DMS79 (cell line): ENCODE measurements at regions not wholly inside any gene's neighbourhood (a gene's known extent, or its start where the extent isn't known, plus 50 kb on each side); places are given as distances from the start of the nearest gene placed in this dataset.
"Not testable (repeated sequence)": the region's sequence is repeated elsewhere in the genome, so short reads cannot be mapped to it uniquely, and the experiment has no call there.

Source experiments
- DNase-seq: peaks from one replicate; lab custom pipeline; 2025; lab: John Stamatoyannopoulos, UW

DNA sequence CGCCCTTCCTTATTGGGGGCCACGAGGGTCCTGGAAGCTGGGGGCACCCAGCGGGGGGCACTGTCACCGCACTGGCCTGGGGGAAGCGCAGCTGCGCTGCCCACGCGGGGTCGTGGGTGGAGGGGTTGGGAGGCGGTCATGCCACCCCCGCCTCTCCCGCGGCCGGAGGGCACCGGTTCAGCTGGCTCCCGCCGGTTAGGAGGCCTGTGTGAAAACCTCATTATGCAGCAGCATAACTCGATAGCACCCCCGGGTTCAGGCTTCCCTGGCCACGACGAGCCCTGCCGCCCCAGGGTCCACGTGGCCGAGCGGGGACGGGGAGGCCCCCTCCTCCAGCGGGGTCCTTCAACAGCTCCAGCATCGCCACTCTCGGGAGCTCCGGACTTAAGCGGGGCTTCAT lies 91.2 kb upstream of the ERCC6L2 start:
- DNase-seq = no peak

GRCh38 chr9:95783426-95783975 lies 92.0 kb upstream of the ERCC6L2 start:
- DNase-seq = no peak

- DNase-seq = no peak
Observed at GRCh38 chr9:95780751-95781150, 94.7 kb upstream of the ERCC6L2 start.

DNA sequence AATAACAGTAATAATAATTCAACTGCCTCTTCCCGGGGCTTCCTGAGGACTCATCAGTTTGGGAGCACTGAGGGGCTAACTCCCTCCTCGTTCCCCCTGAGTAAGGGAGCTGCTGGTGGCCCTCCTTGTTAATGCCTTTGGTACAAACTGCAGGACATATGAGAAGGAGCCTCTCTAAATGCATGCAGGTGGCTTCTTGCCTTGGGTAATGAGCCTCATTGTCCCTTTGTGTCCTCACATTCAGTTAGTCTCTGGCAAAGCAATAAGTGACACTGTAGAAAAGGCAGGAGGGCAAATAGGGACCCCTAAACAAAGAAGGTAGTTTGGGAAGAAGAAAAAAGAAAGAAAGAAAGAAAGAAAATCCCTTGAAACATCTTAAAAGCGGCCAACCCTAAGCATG lies 95.4 kb upstream of the ERCC6L2 start:
- no peak for DNase-seq

GRCh38 chr9:95779597-95779996 lies 95.9 kb upstream of the ERCC6L2 start:
- not testable (repeated sequence) for DNase-seq

DNA sequence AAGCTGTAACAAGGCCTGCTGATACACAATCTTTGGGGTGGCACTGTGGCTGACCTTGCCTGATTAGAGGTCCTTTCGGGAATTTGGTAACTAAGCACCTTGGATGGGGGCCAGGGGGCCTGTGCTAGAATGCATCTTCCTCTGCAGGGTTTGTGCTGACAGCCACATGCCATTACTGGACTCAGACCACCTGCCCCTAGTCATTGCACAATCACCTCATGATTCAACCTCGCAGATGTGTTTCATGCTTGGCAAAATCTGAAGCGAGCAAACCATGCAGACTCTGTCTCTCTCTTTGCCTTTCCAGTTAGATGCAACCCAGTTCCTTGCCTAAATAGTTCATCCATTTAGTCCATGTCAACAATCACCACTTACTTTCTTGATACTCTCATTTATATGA lies 96.5 kb upstream of the ERCC6L2 start:
- no peak for DNase-seq

GRCh38 chr9:95777136-95777535 lies 98.4 kb upstream of the ERCC6L2 start:
- DNase-seq = no peak

GRCh38 chr9:95776176-95776575 lies 99.3 kb upstream of the ERCC6L2 start:
- no peak for DNase-seq

DNA sequence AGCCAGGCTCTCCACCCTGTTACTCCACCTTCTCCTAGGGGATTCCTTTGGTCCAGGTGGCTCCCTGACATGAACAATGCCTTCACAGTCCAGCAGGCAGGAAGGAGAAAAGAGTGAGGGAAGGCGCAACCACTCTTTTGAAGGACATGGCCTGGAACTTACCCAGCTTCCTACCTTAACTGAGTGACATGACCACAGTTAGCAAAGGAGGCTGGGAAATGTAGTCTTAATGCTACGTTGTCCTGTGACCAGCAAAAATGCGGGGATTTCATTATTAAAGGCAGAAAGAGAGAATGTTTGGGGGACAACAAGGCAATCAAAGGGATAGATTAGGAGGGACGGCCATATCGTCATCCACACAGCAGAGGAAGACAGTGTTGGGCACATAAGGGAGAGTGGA lies 100.3 kb upstream of the ERCC6L2 start:
- DNase-seq = no peak

DNA sequence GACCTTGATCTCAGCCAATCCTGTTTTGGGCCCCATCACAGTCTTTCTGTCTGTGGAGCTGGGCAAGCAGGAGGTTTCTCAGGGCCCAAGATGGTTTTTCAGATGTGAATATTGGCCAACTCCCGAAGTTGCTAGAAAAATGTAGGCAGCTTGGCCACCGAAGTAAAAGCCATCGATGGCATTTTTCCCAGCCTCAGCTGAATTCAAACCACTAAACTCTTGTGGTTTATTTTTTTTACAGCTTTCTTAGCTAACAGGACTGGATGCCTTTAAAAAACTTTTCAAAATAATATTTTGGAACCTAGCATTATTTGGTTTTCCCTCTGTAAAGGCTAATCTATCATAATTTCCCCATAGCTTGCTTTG lies 102.5 kb upstream of the ERCC6L2 start:
- DNase-seq = no peak

- peak; percentile 49 for DNase-seq
Observed at GRCh38 chr9:95772320-95773052, 103.0 kb upstream of the ERCC6L2 start.

DNA sequence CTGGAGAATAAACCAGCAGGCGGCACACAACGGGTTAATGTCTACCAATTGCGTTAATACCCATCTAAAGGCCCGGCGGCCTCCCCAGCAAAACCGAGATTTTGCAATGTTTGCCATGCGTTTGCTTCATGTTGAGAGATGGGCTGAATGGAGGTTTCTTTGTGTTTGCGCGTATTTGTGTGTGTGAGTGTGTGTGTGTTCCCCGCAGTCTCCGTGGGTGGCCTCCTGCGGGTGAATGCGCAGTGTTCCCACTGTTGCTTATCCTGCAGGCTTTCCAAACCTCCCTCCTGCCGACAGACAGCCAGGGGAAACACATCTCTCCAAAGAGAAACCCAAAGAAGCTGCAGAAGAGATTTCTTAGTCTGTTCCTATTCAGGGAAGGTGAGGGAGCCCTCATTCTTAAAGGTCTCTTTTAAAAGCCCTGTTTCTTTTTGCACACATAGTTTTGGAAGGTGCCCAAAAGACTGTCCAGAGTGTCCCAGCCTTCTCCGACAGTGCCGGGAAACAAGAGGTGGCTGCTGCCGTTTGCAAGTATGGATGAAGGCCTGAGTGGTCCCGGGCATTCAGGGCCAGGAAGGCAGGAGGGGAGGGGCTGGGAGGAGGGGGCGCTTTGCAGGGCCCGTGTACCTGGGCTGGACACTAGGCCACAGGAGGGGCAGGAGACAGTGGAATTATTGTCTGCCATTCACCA lies 103.8 kb upstream of the ERCC6L2 start:
- no peak for DNase-seq

DNA sequence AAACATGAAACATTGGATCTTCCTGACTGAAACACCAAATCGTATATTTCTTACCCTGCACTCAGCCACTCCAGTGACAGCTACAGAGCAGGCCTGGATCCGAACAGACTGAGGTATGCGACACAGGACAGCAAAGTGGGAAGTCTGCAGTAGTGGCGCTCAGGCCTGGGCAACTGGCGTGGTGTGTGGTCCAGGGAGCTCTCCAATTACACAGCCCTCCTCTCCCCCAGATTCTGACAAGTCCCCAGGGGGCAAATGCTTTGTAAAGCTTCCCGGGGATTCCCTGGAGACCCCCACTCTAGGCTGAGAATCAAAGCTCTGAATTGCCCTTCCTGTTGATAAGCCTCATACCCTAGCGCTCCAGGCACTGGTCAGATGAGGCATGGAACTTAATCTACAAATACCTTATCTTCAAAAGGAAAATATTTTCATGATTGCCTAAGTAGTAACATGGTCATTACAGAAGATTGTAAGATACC lies 104.8 kb upstream of the ERCC6L2 start:
- DNase-seq = no peak

- DNase-seq = no peak
Observed at GRCh38 chr9:95769909-95770433, 105.5 kb upstream of the ERCC6L2 start.

- no peak for DNase-seq
Observed at GRCh38 chr9:95769473-95769872, 106.0 kb upstream of the ERCC6L2 start.

DNA sequence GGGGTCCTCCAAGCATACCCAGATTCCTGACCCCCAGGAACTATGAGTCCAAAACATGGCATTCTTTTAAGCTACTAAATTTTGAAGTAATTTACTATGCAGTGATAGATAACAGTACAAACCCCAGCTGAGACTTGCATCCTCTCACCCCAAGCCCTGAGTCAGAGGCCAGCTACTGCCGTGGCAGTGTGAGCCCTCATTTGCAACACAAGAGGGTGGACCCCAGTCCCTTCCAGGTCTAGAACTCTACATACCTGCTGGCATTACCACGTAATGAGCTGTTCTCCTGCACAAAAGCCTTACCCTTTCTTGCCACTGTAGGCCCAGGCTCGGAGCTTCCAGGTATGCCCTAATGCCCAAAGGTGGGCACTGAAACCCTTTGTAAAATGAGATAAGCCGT lies 108.6 kb upstream of the ERCC6L2 start:
- DNase-seq = no peak

DNA sequence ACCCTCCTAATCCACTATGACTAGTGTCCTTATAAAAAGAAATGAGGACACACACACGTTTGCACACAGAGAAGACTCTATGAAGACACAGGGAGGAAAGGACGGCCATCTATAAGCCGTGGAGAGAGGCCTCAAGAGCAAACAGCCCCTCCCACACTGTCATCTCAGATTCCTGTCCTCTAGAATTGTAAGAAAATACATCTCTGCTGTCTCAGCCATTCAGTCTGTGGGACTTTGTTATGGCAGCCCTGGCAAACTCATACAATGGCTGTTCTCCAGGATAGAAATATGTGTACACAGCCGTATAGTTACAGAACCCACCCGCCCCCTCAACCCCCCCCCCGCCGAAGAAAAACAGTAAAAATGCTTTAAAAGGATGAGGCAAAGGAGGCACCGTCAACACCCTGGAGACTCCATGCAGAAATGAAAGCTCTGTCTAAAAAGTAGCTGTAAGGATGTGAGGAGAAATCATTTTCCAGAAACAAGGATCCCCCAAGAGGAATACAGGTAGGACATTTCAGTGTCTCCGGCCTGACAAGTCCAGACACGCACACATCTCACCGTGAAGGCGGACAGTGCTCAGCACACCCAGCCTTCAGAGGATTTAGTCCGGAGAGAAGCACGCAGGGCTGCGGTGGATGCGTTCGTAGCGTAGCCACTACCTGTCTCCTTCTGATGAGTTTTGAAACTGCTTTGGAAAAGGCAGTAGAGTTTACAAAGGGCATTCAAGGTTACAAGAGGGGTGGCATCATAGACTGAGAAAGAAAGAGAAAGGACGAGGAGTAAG lies 110.8 kb upstream of the ERCC6L2 start:
- no peak for DNase-seq

DNA sequence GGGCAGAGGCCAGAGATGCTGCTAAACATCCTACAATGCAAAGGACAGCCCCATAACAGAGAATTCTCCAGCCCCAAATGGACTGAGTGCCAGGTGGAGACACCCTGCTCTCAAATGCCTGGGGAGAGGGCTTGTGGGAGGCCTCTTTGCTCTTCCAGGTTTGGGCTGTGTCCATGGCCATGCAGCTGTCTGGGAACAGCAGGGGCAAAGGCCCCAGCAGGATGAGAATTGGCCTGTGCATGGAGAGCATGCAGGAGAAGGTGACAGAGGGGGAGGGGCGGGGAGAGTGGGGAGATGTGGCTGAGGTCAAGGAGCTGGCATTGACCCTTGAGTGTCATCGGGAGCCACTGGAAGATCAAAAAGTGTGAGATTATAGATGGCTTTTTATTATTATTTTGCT lies 111.5 kb upstream of the ERCC6L2 start:
- no peak for DNase-seq

DNA sequence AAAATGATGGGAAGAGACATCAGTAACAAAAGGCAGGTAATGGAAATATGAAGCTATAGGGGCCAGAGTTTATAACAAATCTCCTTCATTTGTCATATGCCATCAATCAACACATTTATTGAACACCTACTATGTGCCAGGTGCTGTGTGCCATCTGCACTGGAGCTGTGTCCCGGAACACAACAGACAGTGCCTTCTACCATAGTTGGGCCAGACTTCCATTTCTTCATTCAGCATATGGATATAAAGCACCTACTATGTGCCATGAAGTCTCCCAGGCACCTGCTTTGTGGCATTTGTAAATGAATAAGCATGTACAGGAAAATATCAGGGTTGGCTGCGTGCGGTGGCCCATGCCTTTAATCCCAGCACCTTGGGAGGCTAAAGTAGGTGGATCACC lies 112.5 kb upstream of the ERCC6L2 start:
- DNase-seq = no peak

GRCh38 chr9:95762322-95762721 lies 113.2 kb upstream of the ERCC6L2 start:
- DNase-seq = peak; percentile 62

DNA sequence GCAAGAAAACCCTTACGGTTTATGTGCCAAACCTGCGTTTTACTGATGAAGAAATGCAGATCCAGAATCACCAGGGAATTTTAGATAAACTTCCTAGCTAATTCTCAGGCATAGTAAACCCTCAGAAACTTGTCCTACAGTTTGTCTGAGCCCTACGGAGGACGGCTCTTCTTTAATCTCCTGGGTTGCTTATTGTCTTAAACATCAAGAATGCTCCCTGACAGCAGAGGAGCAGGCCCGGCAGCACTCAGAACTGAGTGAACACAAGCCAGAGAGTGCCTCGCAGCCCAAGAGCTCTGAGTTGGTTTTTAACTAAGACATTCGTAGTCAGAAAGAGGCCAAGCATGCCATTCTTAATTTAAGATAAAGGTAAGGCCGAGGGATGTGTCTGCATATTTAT lies 114.7 kb upstream of the ERCC6L2 start:
- DNase-seq = no peak

DNA sequence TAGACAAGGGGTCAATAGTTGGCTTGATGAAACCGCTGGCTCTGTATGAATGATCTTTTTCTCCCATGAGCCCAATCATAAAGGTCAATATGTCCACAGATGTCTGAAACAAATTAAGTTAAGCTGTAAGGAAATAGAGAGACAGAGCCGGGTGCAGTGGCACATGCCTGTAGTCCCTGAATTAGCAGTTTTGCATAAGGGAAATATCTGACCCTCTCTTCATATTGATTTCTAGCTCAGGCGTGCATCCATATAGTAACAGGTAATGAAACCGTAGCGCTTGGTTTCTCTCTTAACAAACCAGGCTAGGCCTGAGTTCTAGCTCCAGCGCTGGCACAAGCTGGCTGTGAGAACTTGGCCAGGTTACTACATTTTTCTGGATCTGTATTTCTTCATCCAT lies 118.1 kb upstream of the ERCC6L2 start:
- no peak for DNase-seq
